B cell (primary cell): ENCODE measurements at regions not wholly inside any gene's neighbourhood (a gene's known extent, or its start where the extent isn't known, plus 50 kb on each side); places are given as distances from the start of the nearest gene placed in this dataset.

Experiments
- ATAC-seq: fragments of 200-7000 bp; cut with Tn5 transposase; one replicate; pipeline ENCODE4 v1.10.0; 2021; ENCODE audit warnings: low read depth, mild to moderate bottlenecking, moderate number of reproducible peaks, moderate library complexity
- CTCF ChIA-PET: fragments of 350-600 bp; sonication (Branson Sonifier 250); formaldehyde crosslinking; loops from one replicate; lab custom pipeline; 2021; ENCODE audit warnings: antibody characterized with exemption, inconsistent platforms; lab: Charles Lee
- POLR2A ChIA-PET: fragments of 350-600 bp; sonication (Branson Sonifier 250); formaldehyde crosslinking; loops from one replicate; lab custom pipeline; 2021; ENCODE audit warnings: antibody characterized with exemption; lab: Charles Lee
- DNase-seq: peaks from one replicate; pipeline ENCODE4 v3.0.0; 2013
- H2AFZ ChIP-seq: 2 replicates; pipeline ENCODE4 v1.6.1; 2012; ENCODE audit warnings: mild to moderate bottlenecking, low read depth, low read length; ENCODE audit not compliant: insufficient read depth, poor library complexity, severe bottlenecking
- H3K27ac ChIP-seq, 2 donors: 1 replicate in 1 of 2; 2 replicates in 1 of 2; pipeline ENCODE4 v1.5.1; 2012 to 2013; ENCODE audit warnings: low read length in 2 of 2, mild to moderate bottlenecking in 2 of 2, moderate library complexity in 1 of 2
- H3K27me3 ChIP-seq, 4 experiments: fragments of 200-600 bp in 1 of 4; sonication (generic) in 1 of 4; replicated peaks in 1 of 4; 1 replicate in 2 of 4; 2 replicates in 2 of 4; pipeline versions ENCODE4 v1.6.1 to v1.7.0; 2013 to 2016; ENCODE audit warnings: low read length in 3 of 4, mild to moderate bottlenecking in 2 of 4, mixed read lengths in 1 of 4, moderate library complexity in 1 of 4; ENCODE audit not compliant: insufficient read depth in 4 of 4, control insufficient read depth in 3 of 4; ENCODE audit errors: control extremely low read depth in 1 of 4
- H3K36me3 ChIP-seq, 2 experiments: replicated peaks in 1 of 2; 1 replicate in 1 of 2; 2 replicates in 1 of 2; pipeline versions ENCODE4 v1.6.1 to v1.7.1; 2013; ENCODE audit warnings: low read length in 1 of 2; ENCODE audit not compliant: insufficient read depth in 2 of 2, control insufficient read depth in 1 of 2; ENCODE audit errors: control extremely low read depth in 1 of 2, extremely low read depth in 1 of 2
- H3K4me1 ChIP-seq, 2 donors: fragments of 200-600 bp in 1 of 2; sonication (generic) in 1 of 2; 1 replicate in 1 of 2; 2 replicates in 1 of 2; pipeline versions ENCODE4 v1.5.1 to v1.6.1; 2013 to 2017; ENCODE audit warnings: low read length in 2 of 2; ENCODE audit not compliant: control insufficient read depth in 2 of 2, insufficient read depth in 2 of 2
- H3K4me2 ChIP-seq: replicated peaks from 2 replicates; pipeline ENCODE3; 2012; ENCODE audit warnings: mild to moderate bottlenecking, low read depth, low read length; ENCODE audit not compliant: poor library complexity, severe bottlenecking
- H3K4me3 ChIP-seq, 5 experiments: fragments of 200-600 bp in 1 of 5; sonication (generic) in 1 of 5; 1 replicate in 3 of 5; 2 replicates in 2 of 5; pipeline versions ENCODE4 v1.5.1 to v1.7.0; 2011 to 2016; ENCODE audit warnings: low read length in 4 of 5, mild to moderate bottlenecking in 4 of 5, low read depth in 2 of 5, control low read depth in 1 of 5, moderate library complexity in 1 of 5; ENCODE audit not compliant: insufficient read depth in 1 of 5; ENCODE audit errors: control extremely low read depth in 1 of 5, extremely low read depth in 1 of 5
- H3K79me2 ChIP-seq: fragments of 200-600 bp; sonication (generic); one replicate; pipeline ENCODE4 v1.6.0; 2016; ENCODE audit warnings: low read length; ENCODE audit not compliant: control insufficient read depth, insufficient read depth
- H3K9ac ChIP-seq: fragments of 200-600 bp; sonication (generic); 2 replicates; pipeline ENCODE4 v1.6.1; 2017; ENCODE audit warnings: mild to moderate bottlenecking, low read length, moderate library complexity
- H3K9me3 ChIP-seq, 3 donors: one replicate each; pipeline versions ENCODE4 v1.6.1 to v1.7.1; 2013; ENCODE audit warnings: low read length in 2 of 3; ENCODE audit not compliant: control insufficient read depth in 2 of 3, insufficient read depth in 1 of 3; ENCODE audit errors: control extremely low read depth in 1 of 3
- H4K20me1 ChIP-seq: 2 replicates; pipeline ENCODE4 v1.6.0; 2012; ENCODE audit warnings: mild to moderate bottlenecking, low read length; ENCODE audit not compliant: insufficient read depth, control insufficient read depth, poor library complexity, severe bottlenecking
- H3K27ac Mint-ChIP-seq: one replicate; pipeline ENCODE4 v1.8.0; 2021; ENCODE audit warnings: mixed read lengths
- H3K27me3 Mint-ChIP-seq: one replicate; pipeline ENCODE4 v1.8.0; 2021; ENCODE audit warnings: mixed read lengths
- H3K4me1 Mint-ChIP-seq: one replicate; pipeline ENCODE4 v1.8.0; 2021; ENCODE audit warnings: mixed read lengths
- H3K4me3 Mint-ChIP-seq: one replicate; pipeline ENCODE4 v1.8.0; 2021; ENCODE audit warnings: mixed read lengths
- H3K9me3 Mint-ChIP-seq: one replicate; pipeline ENCODE4 v1.8.0; 2022; ENCODE audit warnings: mixed read lengths; ENCODE audit not compliant: insufficient read depth
- EZH2 ChIP-seq: IDR thresholded peaks from 2 replicates; pipeline ENCODE4 v1.6.1; 2012; ENCODE audit warnings: borderline replicate concordance, low read depth, mild to moderate bottlenecking, moderate library complexity, low read length; ENCODE audit not compliant: insufficient read depth, poor library complexity, severe bottlenecking
- WGBS: methylation state at CpG from one replicate; pipeline ENCODE4 v1.1.5; 2013; ENCODE audit warnings: missing lambda C conversion rate; ENCODE audit not compliant: insufficient coverage; 5-methylcytosine and 5-hydroxymethylcytosine counted together
- intact Hi-C: fragments of 100-400 bp; cut with micrococcal nuclease; formaldehyde crosslinking; loops from one replicate; pipeline ENCODE4 v1.10.0; 2022
- TF ChIP-seq, protein P1 (sequence below): fragments of 200-600 bp; IDR thresholded peaks from one replicate; pipeline ENCODE4 v1.8.0; 2022; ENCODE audit warnings: antibody characterized with exemption, mild to moderate bottlenecking

- no peaks in the 10 kb centered on the region for H3K27me3 Mint-ChIP-seq
- WGBS: 87% methylated on average over 9 of the region's 12 CpGs
- H3K4me3 Mint-ChIP-seq: no peak overlapping the region
- TF ChIP-seq, protein P1, sequence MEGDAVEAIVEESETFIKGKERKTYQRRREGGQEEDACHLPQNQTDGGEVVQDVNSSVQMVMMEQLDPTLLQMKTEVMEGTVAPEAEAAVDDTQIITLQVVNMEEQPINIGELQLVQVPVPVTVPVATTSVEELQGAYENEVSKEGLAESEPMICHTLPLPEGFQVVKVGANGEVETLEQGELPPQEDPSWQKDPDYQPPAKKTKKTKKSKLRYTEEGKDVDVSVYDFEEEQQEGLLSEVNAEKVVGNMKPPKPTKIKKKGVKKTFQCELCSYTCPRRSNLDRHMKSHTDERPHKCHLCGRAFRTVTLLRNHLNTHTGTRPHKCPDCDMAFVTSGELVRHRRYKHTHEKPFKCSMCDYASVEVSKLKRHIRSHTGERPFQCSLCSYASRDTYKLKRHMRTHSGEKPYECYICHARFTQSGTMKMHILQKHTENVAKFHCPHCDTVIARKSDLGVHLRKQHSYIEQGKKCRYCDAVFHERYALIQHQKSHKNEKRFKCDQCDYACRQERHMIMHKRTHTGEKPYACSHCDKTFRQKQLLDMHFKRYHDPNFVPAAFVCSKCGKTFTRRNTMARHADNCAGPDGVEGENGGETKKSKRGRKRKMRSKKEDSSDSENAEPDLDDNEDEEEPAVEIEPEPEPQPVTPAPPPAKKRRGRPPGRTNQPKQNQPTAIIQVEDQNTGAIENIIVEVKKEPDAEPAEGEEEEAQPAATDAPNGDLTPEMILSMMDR: no peak
- TF ChIP-seq EZH2: no peak
- Histone ChIP-seq H3K4me2 (no peak overlapping the region), H3K4me3 (no peak overlapping the region), H3K79me2 (no peaks in the 10 kb centered on the region), H3K9me3 (no peaks in the 10 kb centered on the region), H3K36me3 (no peaks in the 10 kb centered on the region), H3K9ac (no peak overlapping the region), H4K20me1 (no peaks in the 10 kb centered on the region), H3K27me3 (no peaks in the 10 kb centered on the region), H3K27ac (no peak overlapping the region), H3K4me1 (no peaks in the 10 kb centered on the region), H2AFZ (no peak overlapping the region)
- ATAC-seq: no peak
- DNase-seq: no peak
- ChIA-PET POLR2A (no interaction called here), CTCF (no interaction called here)
- H3K27ac Mint-ChIP-seq: no peak overlapping the region
- no peaks in the 10 kb centered on the region for H3K9me3 Mint-ChIP-seq
- intact Hi-C loops: no loop called here
- no peaks in the 10 kb centered on the region for H3K4me1 Mint-ChIP-seq
These were observed 262.1 kb downstream of the SKIDA1 start for GRCh38 chr10:21263263-21263803.

GRCh38 chr10:21261842-21262294 is 263.6 kb downstream of the SKIDA1 start:
- Mint-ChIP-seq H3K9me3 (no peaks in the 10 kb centered on the region), H3K27me3 (no peaks in the 10 kb centered on the region), H3K4me3 (no peak overlapping the region), H3K4me1 (no peaks in the 10 kb centered on the region), H3K27ac (no peak overlapping the region)
- Histone ChIP-seq H3K27ac (no peak overlapping the region), H4K20me1 (no peaks in the 10 kb centered on the region), H3K9me3 (no peaks in the 10 kb centered on the region), H3K27me3 (no peaks in the 10 kb centered on the region), H3K36me3 (no peaks in the 10 kb centered on the region), H3K9ac (no peak overlapping the region), H3K79me2 (no peaks in the 10 kb centered on the region), H2AFZ (no peak overlapping the region), H3K4me3 (no peak overlapping the region), H3K4me2 (no peak overlapping the region), H3K4me1 (no peaks in the 10 kb centered on the region)
- DNase-seq: no peak
- CTCF ChIA-PET: no interaction called here
- no peak for ATAC-seq
- intact Hi-C loops: no loop called here
- POLR2A ChIA-PET: no interaction called here
- TF ChIP-seq, protein P1: no peak
- TF ChIP-seq EZH2: no peak
- 95% methylated on average over 14 of the region's 15 CpGs for WGBS
